HS-5 (cell line): ENCODE measurements at regions not wholly inside any gene's neighbourhood (a gene's known extent, or its start where the extent isn't known, plus 50 kb on each side); places are given as distances from the start of the nearest gene placed in this dataset.

ENCODE experiments used
- DNase-seq: peaks from one replicate; pipeline ENCODE4 v3.0.0-alpha.2; 2012; ENCODE audit warnings: low read depth

DNA sequence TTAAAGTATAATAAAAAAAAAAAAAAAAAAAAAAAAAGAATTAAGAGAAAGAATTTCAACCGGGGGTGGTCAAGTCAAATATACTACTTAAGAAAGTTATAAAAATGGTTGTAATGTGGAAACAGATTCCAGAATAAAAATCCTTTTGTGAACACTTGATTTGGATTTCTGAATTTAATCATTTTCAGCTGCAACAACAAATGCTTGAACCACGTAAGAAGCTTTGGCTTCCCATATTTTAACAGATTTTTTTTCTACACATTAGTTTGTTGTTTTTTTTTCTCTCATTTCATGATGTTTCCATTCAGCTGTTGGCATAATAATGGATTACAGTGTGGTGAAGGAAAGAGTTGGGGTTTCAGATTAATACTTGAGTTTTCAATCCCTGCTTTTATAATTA, 137.3 kb upstream of the AGR3 start:
- no peak for DNase-seq

DNA sequence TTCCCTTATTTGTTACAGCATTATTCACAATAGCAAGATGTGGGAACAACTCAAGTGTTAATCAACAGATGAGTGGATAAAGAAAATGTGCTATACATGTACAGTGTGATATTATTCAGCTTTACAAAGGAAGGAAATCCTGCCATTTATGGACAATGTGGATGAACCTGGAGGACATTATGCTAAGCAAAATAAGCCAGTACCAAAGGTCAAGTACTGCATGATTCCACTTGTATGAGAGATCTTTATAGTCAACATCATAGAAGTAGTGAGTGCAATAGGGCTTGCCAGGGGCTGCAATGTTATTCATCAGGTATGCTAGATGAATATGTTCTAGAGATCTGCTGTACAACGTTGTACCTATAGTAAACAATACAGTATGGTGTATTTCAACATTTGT, 138.5 kb upstream of the AGR3 start:
- DNase-seq: no peak

DNA sequence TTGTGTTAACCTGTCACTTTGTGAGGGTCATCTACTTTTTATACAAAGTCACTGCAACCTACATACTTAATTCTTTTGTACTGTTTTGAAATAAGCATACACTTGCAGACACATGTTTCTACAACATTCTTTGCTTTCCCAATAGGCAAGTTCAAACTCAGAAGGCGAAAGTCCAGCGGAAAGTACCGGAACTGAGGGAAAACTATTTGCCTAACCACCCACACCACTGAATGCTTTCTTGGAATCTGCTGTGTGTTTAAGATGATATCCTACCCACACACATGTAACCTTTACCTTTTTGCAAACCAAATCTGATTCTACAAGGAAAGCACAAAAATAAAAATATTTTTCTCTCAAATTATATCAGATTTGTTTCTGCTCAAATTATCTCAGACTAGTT, 139.4 kb upstream of the AGR3 start:
- DNase-seq: no peak

DNA sequence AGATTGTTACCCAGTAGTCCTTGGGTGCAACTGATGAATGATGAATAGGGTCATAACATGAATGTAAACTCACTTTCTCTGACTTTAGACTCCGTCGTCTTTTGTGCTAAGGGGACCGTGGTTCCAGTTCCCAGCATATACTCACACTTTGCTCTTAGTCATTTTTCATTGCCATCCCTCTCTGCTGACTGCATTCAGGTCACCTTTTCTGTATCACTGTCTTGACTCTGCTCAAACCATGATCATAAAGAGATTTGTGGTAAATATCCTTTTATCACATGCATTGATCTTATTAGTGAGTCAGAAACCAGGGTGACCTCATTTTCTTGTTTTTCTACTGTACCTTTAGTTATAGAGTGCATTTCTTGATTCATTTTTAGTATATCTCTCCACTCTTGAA, 141.1 kb upstream of the AGR3 start:
- DNase-seq: no peak

GRCh38 chr7:17026269-17026668, 144.5 kb upstream of the AGR3 start:
- DNase-seq: no peak

DNA sequence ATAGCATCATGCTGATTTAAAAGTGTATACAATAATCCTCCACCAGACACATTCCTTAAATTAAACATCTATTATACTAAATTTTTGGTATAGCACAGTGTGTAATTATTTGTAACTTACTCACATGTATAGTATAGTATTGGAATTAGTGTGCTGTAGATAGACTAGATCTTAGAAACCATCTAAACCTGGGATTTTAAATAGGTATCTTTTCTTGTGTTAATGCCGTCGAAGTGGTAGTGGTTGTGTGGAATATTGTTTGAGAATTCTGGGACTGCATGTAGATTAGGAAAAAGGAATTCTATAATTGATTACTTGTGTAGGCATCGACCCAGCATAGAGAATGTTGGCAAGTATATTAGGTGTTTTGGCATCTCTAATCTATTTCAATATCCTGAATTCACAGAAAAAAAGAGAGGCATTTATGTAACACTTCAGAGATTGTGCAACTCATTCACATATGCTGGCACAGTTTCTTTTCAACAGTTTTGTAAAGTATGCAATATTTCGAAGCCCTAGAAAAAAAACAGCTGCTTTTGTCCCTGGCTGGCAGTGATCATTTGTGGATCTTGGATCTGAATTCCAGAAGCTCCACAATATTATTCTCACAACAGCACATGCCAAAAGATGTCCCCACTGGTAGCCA, 145.5 kb upstream of the AGR3 start:
- DNase-seq: no peak

- no peak for DNase-seq
Observed at GRCh38 chr7:17027789-17028152, 146.0 kb upstream of the AGR3 start.

DNA sequence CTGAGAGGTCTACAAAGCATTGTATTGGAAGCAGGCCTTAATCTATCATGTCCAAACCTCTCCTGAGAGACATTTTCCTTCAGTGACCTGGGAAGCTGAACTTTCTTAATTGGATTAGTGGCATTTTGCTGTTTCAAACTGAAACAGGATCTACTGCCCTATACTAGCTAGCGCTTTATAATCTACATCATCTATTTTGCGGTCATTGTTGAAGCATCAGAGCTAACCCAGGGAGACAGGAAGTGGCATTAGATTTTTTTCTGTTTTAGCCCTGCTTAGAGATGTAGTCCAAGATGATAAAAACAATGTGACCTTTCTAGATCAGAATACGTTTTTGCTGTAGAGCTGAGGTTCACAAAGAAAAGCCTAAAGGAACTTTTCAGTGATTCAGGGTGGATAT, 147.4 kb upstream of the AGR3 start:
- no peak for DNase-seq

DNA sequence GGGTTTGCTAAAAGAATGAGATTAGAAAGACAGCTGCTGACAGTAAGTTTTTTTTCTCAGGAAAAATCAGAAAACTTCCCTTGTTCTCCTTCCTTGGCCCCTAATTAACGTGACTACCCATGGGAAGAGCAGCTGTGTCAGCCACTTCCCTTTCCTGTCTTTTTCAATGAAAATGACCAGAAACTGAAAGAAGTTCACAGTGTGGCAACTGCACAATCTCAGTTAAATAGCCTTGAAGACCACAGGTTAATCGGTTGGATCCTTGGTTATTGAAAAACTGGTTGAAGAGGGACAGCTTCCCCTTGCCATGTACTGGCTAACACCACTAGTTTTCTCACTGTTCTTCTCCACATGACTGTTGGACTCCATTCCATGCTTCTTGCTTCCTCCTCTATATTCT, 148.8 kb upstream of the AGR3 start:
- DNase-seq: no peak

GRCh38 chr7:17031906-17032551, 150.2 kb upstream of the AGR3 start:
- DNase-seq: no peak

GRCh38 chr7:17033245-17033644, 151.5 kb upstream of the AGR3 start:
- no peak for DNase-seq

DNA sequence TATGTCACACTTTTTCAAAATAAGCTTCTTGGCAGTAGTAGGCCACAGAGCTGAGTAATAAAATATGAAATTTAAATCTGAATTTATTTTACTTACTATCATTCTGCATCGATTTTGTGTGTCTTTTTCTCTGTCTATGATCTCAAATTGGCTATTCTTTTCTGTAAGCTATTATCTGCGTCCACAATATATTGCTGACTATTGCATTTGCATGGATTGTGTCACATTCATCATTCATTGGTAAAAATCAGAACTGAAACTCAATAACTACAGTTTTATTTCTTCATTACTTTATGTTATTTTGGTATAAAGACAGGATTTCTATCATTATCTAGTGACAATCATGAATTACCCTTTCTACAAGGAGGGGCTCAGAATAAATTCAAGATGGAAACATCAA, 154.8 kb upstream of the AGR3 start:
- no peak for DNase-seq

GRCh38 chr7:17037356-17037755, 155.6 kb upstream of the AGR3 start:
- DNase-seq: no peak

GRCh38 chr7:17038160-17038782, 156.5 kb upstream of the AGR3 start:
- no peak for DNase-seq

- no peak for DNase-seq
Observed at GRCh38 chr7:17038783-17039170, 157.0 kb upstream of the AGR3 start.

DNA sequence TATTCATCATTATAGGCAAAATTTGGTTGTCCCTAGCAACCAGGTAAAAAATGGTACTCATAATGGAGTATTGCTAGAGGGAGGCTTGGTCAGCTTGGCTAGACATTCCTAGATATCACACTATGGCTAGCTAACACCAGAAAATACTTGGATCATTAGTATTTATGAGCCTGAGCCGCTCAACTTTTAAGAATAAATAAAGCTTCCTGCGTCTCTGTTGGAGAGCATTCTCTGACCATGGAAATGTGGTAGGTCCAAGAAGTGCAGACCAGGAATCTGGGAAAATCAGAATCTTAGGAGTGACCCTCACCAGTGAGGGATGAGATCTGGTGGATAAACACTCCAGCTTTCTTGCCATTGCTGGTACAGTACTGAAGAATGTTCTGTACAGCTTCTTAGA, 157.6 kb upstream of the AGR3 start:
- no peak for DNase-seq

DNA sequence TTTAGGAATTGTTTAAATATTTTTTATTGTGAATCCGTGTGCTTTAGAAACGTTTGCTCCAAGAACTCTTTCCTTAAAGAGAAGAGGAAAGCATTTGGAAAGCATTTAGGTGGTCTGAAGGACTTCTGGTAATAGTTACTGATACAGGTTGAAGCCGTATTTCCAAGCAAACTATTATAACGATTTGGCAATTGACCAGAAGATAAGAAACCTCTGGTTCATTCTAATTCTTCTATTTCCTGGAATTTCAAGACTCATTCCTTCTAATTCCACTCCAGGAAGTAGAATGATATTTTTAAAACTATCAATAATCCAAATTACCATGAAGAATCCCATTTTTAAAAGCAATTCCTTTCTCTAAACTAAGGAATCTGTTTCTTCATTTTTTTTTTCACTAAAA, 158.9 kb upstream of the AGR3 start:
- no peak for DNase-seq

GRCh38 chr7:17041324-17041723, 159.5 kb upstream of the AGR3 start:
- DNase-seq: peak; percentile 91

GRCh38 chr7:17042211-17042610, 160.4 kb upstream of the AGR3 start:
- DNase-seq: no peak

DNA sequence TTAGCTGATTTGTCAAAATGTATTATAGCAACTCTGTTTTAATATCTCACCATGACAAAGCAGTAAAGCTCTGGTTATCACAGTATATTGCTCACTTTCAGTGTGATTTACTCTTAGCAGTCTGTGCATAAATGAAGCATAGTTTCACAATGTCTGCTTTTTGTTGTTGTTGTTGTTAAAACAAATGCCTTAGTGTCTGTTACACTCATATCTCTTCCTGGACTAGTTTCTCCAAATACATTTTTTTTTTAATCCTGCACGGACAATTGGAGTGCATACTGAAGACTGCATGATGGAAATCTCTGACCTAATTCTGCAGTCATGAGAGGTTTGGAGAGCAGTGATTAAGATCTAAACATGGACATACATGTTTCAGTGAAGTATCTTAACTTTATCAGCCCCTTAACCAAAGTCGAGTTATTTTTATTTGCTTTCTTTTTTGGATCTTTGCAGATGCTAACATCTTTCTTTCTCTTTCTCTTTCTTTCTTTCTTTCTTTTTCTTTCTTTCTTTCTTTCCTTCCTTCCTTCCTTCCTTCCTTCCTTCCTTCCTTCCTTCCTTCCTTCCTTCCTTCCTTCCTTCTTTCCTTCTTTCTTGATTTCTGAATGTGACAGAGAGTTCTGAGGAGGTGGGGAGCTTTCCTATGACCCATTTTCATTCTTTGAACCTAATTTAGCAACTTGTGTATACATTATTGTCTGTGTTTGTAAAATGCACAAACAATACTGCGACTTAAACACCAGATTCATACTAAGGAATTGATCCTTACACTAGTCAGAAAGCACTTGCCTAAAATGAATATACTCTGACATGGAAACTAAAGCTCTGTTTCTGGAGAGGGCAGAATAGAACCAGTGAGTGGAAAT, 161.5 kb upstream of the AGR3 start:
- DNase-seq: no peak

DNA sequence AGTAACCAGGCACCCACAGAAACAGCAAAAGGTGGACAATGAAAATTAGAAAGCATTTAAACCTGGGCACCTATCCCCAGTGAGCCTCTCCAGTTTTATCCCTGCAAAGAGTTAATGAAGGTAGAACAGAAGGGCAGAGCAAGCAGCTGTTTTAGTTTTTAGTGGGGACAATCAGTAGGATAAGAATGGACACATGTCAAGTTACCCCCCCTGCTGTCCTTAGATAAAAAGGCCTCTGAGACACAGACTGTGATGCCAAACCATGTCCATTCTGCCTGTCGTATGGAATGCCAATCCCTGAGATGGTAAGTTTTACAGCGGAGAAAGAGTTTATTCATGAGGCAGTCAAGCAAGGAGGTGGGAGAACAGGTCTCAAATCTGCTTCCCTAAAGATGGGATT, 162.6 kb upstream of the AGR3 start:
- DNase-seq: no peak

GRCh38 chr7:17044861-17045260, 163.1 kb upstream of the AGR3 start:
- no peak for DNase-seq

DNA sequence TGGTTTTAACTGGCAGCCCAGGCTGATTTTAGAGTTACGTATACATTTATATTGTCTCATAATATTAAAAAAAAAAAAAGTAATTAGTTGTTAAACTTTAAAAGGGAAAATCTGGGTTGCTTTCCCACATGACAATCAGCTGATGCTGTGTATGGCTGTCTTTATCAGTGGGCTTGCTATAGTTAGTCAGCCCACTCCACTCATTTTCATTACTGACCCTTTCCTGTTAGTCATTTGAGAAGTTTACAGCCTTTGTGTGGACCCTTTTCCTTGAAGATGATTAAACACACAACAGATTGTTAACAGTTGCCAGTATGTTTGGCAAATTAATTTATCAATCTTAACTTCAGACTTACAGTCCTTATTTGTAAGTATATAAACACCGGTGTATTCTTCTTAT, 164.5 kb upstream of the AGR3 start:
- no peak for DNase-seq
